ENCODE measurements at regions not wholly inside any gene's neighbourhood (a gene's known extent, or its start where the extent isn't known, plus 50 kb on each side); places are given as distances from the start of the nearest gene placed in this dataset.

- DNase-seq: no peak
- Histone ChIP-seq H3K9me3 (no peaks in the 10 kb centered on the region), H3K36me3 (ENCODE audit: control insufficient read depth in 2 of 2, extremely low read depth in 1 of 2, insufficient read depth in 1 of 2, low read length in 1 of 2) (no peaks in the 10 kb centered on the region), H3K27ac (ENCODE audit: low read length) (no peak overlapping the region), H3K27me3 (replicated peaks in 1 of 2; ENCODE audit: control insufficient read depth in 2 of 2, extremely low read depth in 1 of 2, insufficient read depth in 2 of 2, low read length in 1 of 2) (no peaks in the 10 kb centered on the region), H3K4me1 (ENCODE audit: control insufficient read depth in 1 of 2, extremely low read depth in 1 of 2, insufficient read depth in 2 of 2, low read length in 2 of 2) (no peaks in the 10 kb centered on the region), H3K4me3 (ENCODE audit: control insufficient read depth in 1 of 2, extremely low read depth in 1 of 2, low read length in 1 of 2) (no peak overlapping the region)
- Mint-ChIP-seq H3K4me1 (no peaks in the 10 kb centered on the region), H3K36me3 (no peaks in the 10 kb centered on the region), H3K27ac (no peak overlapping the region), H3K9me3 (peaks cover 0 to 15% (median 3%) of the 10 kb centered on the region in 3 donors), H3K27me3 (no peaks in the 10 kb centered on the region), H3K4me3 (no peak overlapping the region)
- ATAC-seq (replicated peaks in 1 of 4): no peak
- ChIA-PET POLR2A (no interaction called here), CTCF (no interaction called here)
These were observed 227.5 kb downstream of the ACTL7B start for GRCh38 chr9:108628316-108628715.

GRCh38 chr9:108626743-108627142 is 229.0 kb downstream of the ACTL7B start:
- H3K27ac ChIP-seq (ENCODE audit: low read length): no peak overlapping the region
- ChIA-PET CTCF (no interaction called here), POLR2A (no interaction called here)
- H3K4me1 ChIP-seq (ENCODE audit: control insufficient read depth in 1 of 2, extremely low read depth in 1 of 2, insufficient read depth in 2 of 2, low read length in 2 of 2): no peaks in the 10 kb centered on the region
- ATAC-seq (replicated peaks in 1 of 4): no peak
- no peaks in the 10 kb centered on the region for H3K36me3 ChIP-seq (ENCODE audit: control insufficient read depth in 2 of 2, extremely low read depth in 1 of 2, insufficient read depth in 1 of 2, low read length in 1 of 2)
- peaks cover 0 to 15% (median 3%) of the 10 kb centered on the region in 3 donors for H3K9me3 Mint-ChIP-seq
- H3K4me3 Mint-ChIP-seq: no peak overlapping the region
- DNase-seq: no peak
- H3K4me1 Mint-ChIP-seq: no peaks in the 10 kb centered on the region
- no peaks in the 10 kb centered on the region for H3K27me3 Mint-ChIP-seq
- WGBS (ENCODE audit: insufficient coverage): 94% methylated on average over 15 of the region's 19 CpGs
- H3K27ac Mint-ChIP-seq: no peak overlapping the region
- no peaks in the 10 kb centered on the region for H3K27me3 ChIP-seq (replicated peaks in 1 of 2; ENCODE audit: control insufficient read depth in 2 of 2, extremely low read depth in 1 of 2, insufficient read depth in 2 of 2, low read length in 1 of 2)
- H3K9me3 ChIP-seq: no peaks in the 10 kb centered on the region
- H3K36me3 Mint-ChIP-seq: no peaks in the 10 kb centered on the region
- no peak overlapping the region for H3K4me3 ChIP-seq (ENCODE audit: control insufficient read depth in 1 of 2, extremely low read depth in 1 of 2, low read length in 1 of 2)

- Histone ChIP-seq H3K27ac (ENCODE audit: low read length) (no peak overlapping the region), H3K27me3 (replicated peaks in 1 of 2; ENCODE audit: control insufficient read depth in 2 of 2, extremely low read depth in 1 of 2, insufficient read depth in 2 of 2, low read length in 1 of 2) (no peaks in the 10 kb centered on the region), H3K9me3 (no peaks in the 10 kb centered on the region), H3K36me3 (ENCODE audit: control insufficient read depth in 2 of 2, extremely low read depth in 1 of 2, insufficient read depth in 1 of 2, low read length in 1 of 2) (no peaks in the 10 kb centered on the region), H3K4me1 (ENCODE audit: control insufficient read depth in 1 of 2, extremely low read depth in 1 of 2, insufficient read depth in 2 of 2, low read length in 2 of 2) (no peaks in the 10 kb centered on the region), H3K4me3 (ENCODE audit: control insufficient read depth in 1 of 2, extremely low read depth in 1 of 2, low read length in 1 of 2) (no peak overlapping the region)
- ChIA-PET CTCF (no interaction called here), POLR2A (no interaction called here)
- DNase-seq (no peak), ATAC-seq (replicated peaks in 1 of 4) (no peak)
- peaks cover 0 to 8% (median 3%) of the 10 kb centered on the region in 3 donors for H3K9me3 Mint-ChIP-seq
- H3K4me1 Mint-ChIP-seq: no peaks in the 10 kb centered on the region
- no peak overlapping the region for H3K27ac Mint-ChIP-seq
- H3K4me3 Mint-ChIP-seq: no peak overlapping the region
- 50% methylated on average over 1 of the region's 3 CpGs for WGBS (ENCODE audit: insufficient coverage)
- peaks cover 0 to 4% of the 10 kb centered on the region in 2 donors for H3K27me3 Mint-ChIP-seq
- no peaks in the 10 kb centered on the region for H3K36me3 Mint-ChIP-seq
These were observed 233.6 kb downstream of the ACTL7B start for GRCh38 chr9:108621991-108622855.

GRCh38 chr9:108620767-108621166 is 235.0 kb downstream of the ACTL7B start:
- no peaks in the 10 kb centered on the region for H3K27me3 ChIP-seq (replicated peaks in 1 of 2; ENCODE audit: control insufficient read depth in 2 of 2, extremely low read depth in 1 of 2, insufficient read depth in 2 of 2, low read length in 1 of 2)
- H3K4me3 ChIP-seq (ENCODE audit: control insufficient read depth in 1 of 2, extremely low read depth in 1 of 2, low read length in 1 of 2): no peak overlapping the region
- Mint-ChIP-seq H3K27me3 (peaks cover 0 to 8% of the 10 kb centered on the region in 2 donors), H3K27ac (no peak overlapping the region), H3K4me1 (no peaks in the 10 kb centered on the region), H3K9me3 (peaks cover 0 to 15% (median 0%) of the 10 kb centered on the region in 3 donors), H3K4me3 (no peak overlapping the region), H3K36me3 (no peaks in the 10 kb centered on the region)
- H3K4me1 ChIP-seq (ENCODE audit: control insufficient read depth in 1 of 2, extremely low read depth in 1 of 2, insufficient read depth in 2 of 2, low read length in 2 of 2): no peaks in the 10 kb centered on the region
- ChIA-PET CTCF (interaction anchor here in 1 of 2 donors (0.6 kb wide), 1 partner anchor 849 kb away, joined by 4 read pairs; no protein-coding TSS in a partner anchor), POLR2A (no interaction called here)
- H3K27ac ChIP-seq (ENCODE audit: low read length): no peak overlapping the region
- no peaks in the 10 kb centered on the region for H3K9me3 ChIP-seq
- no CpG with 5 or more reads among the region's 2 CpGs for WGBS (ENCODE audit: insufficient coverage)
- DNase-seq (no peak), ATAC-seq (replicated peaks in 1 of 4) (no peak)
- H3K36me3 ChIP-seq (ENCODE audit: control insufficient read depth in 2 of 2, extremely low read depth in 1 of 2, insufficient read depth in 1 of 2, low read length in 1 of 2): no peaks in the 10 kb centered on the region

GRCh38 chr9:108618906-108619550 is 236.8 kb downstream of the ACTL7B start:
- ATAC-seq (replicated peaks in 1 of 4): no peak
- no peak overlapping the region for H3K27ac ChIP-seq (ENCODE audit: low read length)
- no peak overlapping the region for H3K27ac Mint-ChIP-seq
- no peak overlapping the region for H3K4me3 ChIP-seq (ENCODE audit: control insufficient read depth in 1 of 2, extremely low read depth in 1 of 2, low read length in 1 of 2)
- peaks cover 0 to 15% (median 0%) of the 10 kb centered on the region in 3 donors for H3K9me3 Mint-ChIP-seq
- H3K36me3 Mint-ChIP-seq: no peaks in the 10 kb centered on the region
- ChIA-PET POLR2A (no interaction called here), CTCF (no interaction called here)
- no peaks in the 10 kb centered on the region for H3K4me1 Mint-ChIP-seq
- WGBS (ENCODE audit: insufficient coverage): 85% methylated on average over 6 of the region's 8 CpGs
- H3K36me3 ChIP-seq (ENCODE audit: control insufficient read depth in 2 of 2, extremely low read depth in 1 of 2, insufficient read depth in 1 of 2, low read length in 1 of 2): no peaks in the 10 kb centered on the region
- no peaks in the 10 kb centered on the region for H3K4me1 ChIP-seq (ENCODE audit: control insufficient read depth in 1 of 2, extremely low read depth in 1 of 2, insufficient read depth in 2 of 2, low read length in 2 of 2)
- H3K27me3 Mint-ChIP-seq: peaks cover 0 to 8% of the 10 kb centered on the region in 2 donors
- no peak for DNase-seq
- no peaks in the 10 kb centered on the region for H3K9me3 ChIP-seq
- no peak overlapping the region for H3K4me3 Mint-ChIP-seq
- H3K27me3 ChIP-seq (replicated peaks in 1 of 2; ENCODE audit: control insufficient read depth in 2 of 2, extremely low read depth in 1 of 2, insufficient read depth in 2 of 2, low read length in 1 of 2): no peaks in the 10 kb centered on the region

GRCh38 chr9:108617676-108618075 is 238.1 kb downstream of the ACTL7B start:
- Mint-ChIP-seq H3K9me3 (peaks cover 0 to 11% (median 0%) of the 10 kb centered on the region in 3 donors), H3K27me3 (peaks cover 0 to 8% of the 10 kb centered on the region in 2 donors), H3K36me3 (no peaks in the 10 kb centered on the region), H3K27ac (no peak overlapping the region), H3K4me1 (no peaks in the 10 kb centered on the region), H3K4me3 (no peak overlapping the region)
- Histone ChIP-seq H3K9me3 (no peaks in the 10 kb centered on the region), H3K27ac (ENCODE audit: low read length) (no peak overlapping the region), H3K27me3 (replicated peaks in 1 of 2; ENCODE audit: control insufficient read depth in 2 of 2, extremely low read depth in 1 of 2, insufficient read depth in 2 of 2, low read length in 1 of 2) (no peaks in the 10 kb centered on the region), H3K4me3 (ENCODE audit: control insufficient read depth in 1 of 2, extremely low read depth in 1 of 2, low read length in 1 of 2) (no peak overlapping the region), H3K36me3 (ENCODE audit: control insufficient read depth in 2 of 2, extremely low read depth in 1 of 2, insufficient read depth in 1 of 2, low read length in 1 of 2) (no peaks in the 10 kb centered on the region), H3K4me1 (ENCODE audit: control insufficient read depth in 1 of 2, extremely low read depth in 1 of 2, insufficient read depth in 2 of 2, low read length in 2 of 2) (no peaks in the 10 kb centered on the region)
- DNase-seq (no peak), ATAC-seq (replicated peaks in 1 of 4) (no peak)
- ChIA-PET CTCF (no interaction called here), POLR2A (no interaction called here)
